Ectodermal cell (in vitro differentiated cells): ENCODE measurements at regions not wholly inside any gene's neighbourhood (a gene's known extent, or its start where the extent isn't known, plus 50 kb on each side); places are given as distances from the start of the nearest gene placed in this dataset.
A peak's percentile ranks its signal among the peaks of the same experiment; 100 is the strongest.

ENCODE experiments used
- H3K27ac ChIP-seq: 2 replicates; pipeline ENCODE4 v1.7.0; 2013; ENCODE audit warnings: mild to moderate bottlenecking, low read depth, low read length; ENCODE audit not compliant: insufficient read depth, poor library complexity, severe bottlenecking
- H3K27me3 ChIP-seq: 2 replicates; pipeline ENCODE4 v1.7.0; 2013; ENCODE audit warnings: mild to moderate bottlenecking, low read length; ENCODE audit not compliant: insufficient read depth, control insufficient read depth, poor library complexity, severe bottlenecking
- H3K36me3 ChIP-seq: one replicate; pipeline ENCODE4 v1.7.0; 2013; ENCODE audit warnings: low read length; ENCODE audit not compliant: control insufficient read depth, insufficient read depth
- H3K4me1 ChIP-seq: one replicate; pipeline ENCODE4 v1.7.0; 2013; ENCODE audit warnings: low read length; ENCODE audit not compliant: control insufficient read depth, insufficient read depth
- H3K4me3 ChIP-seq: 2 replicates; pipeline ENCODE4 v1.7.0; 2013; ENCODE audit warnings: low read depth, low read length, control low read depth; ENCODE audit not compliant: insufficient read depth
- H3K9me3 ChIP-seq: 2 replicates; pipeline ENCODE4 v1.7.0; 2013; ENCODE audit warnings: mild to moderate bottlenecking, low read length, moderate library complexity; ENCODE audit not compliant: control insufficient read depth
- WGBS, 2 experiments: methylation state at CpG; one replicate each; pipeline ENCODE4 v1.1.7; 2013; ENCODE audit warnings: missing lambda C conversion rate in 2 of 2; 5-methylcytosine and 5-hydroxymethylcytosine counted together

- Histone ChIP-seq H3K9me3 (no peaks in the 10 kb centered on the region), H3K27me3 (no peaks in the 10 kb centered on the region), H3K4me3 (no peak overlapping the region), H3K4me1 (peaks cover 16% of the 10 kb centered on the region), H3K36me3 (no peaks in the 10 kb centered on the region), H3K27ac (no peak overlapping the region)
- 76 to 79% methylated on average over 6 of the region's 6 CpGs for WGBS, 2 experiments
These were observed 154.9 kb downstream of the MRPL14 start for GRCh38 chr6:43972179-43972912.

GRCh38 chr6:43971776-43972126 lies 155.5 kb downstream of the MRPL14 start:
- 83 to 91% methylated on average over 2 of the region's 2 CpGs for WGBS, 2 experiments
- Histone ChIP-seq H3K9me3 (no peaks in the 10 kb centered on the region), H3K27me3 (no peaks in the 10 kb centered on the region), H3K36me3 (no peaks in the 10 kb centered on the region), H3K4me1 (peaks cover 16% of the 10 kb centered on the region), H3K4me3 (no peak overlapping the region), H3K27ac (no peak overlapping the region)

- Histone ChIP-seq H3K36me3 (no peaks in the 10 kb centered on the region), H3K27ac (no peak overlapping the region), H3K4me3 (no peak overlapping the region), H3K4me1 (peaks cover 16% of the 10 kb centered on the region), H3K9me3 (no peaks in the 10 kb centered on the region), H3K27me3 (no peaks in the 10 kb centered on the region)
- 86 to 90% methylated on average over 8 of the region's 8 CpGs for WGBS, 2 experiments
These were observed 156.1 kb downstream of the MRPL14 start for GRCh38 chr6:43970913-43971775.

GRCh38 chr6:43970068-43970912 lies 157.0 kb downstream of the MRPL14 start:
- Histone ChIP-seq H3K27me3 (no peaks in the 10 kb centered on the region), H3K27ac (no peak overlapping the region), H3K36me3 (no peaks in the 10 kb centered on the region), H3K4me3 (no peak overlapping the region), H3K9me3 (no peaks in the 10 kb centered on the region), H3K4me1 (peaks cover 17% of the 10 kb centered on the region)
- 89 to 90% methylated on average over 3 of the region's 3 CpGs for WGBS, 2 experiments

- WGBS, 2 experiments: 92 to 93% methylated on average over 9 to 11 of the region's 11 CpGs
- Histone ChIP-seq H3K36me3 (no peaks in the 10 kb centered on the region), H3K4me3 (no peak overlapping the region), H3K9me3 (no peaks in the 10 kb centered on the region), H3K27me3 (no peaks in the 10 kb centered on the region), H3K4me1 (peaks cover 26% of the 10 kb centered on the region), H3K27ac (no peak overlapping the region)
These were observed 157.9 kb downstream of the MRPL14 start for GRCh38 chr6:43969158-43969981.

- Histone ChIP-seq H3K9me3 (no peaks in the 10 kb centered on the region), H3K27ac (peak overlapping the region; percentile 67), H3K4me3 (no peak overlapping the region), H3K4me1 (peaks cover 26% of the 10 kb centered on the region), H3K36me3 (no peaks in the 10 kb centered on the region), H3K27me3 (no peaks in the 10 kb centered on the region)
- WGBS, 2 experiments: 36 to 41% methylated on average over 12 of the region's 12 CpGs
These were observed 158.9 kb downstream of the MRPL14 start for GRCh38 chr6:43968110-43968965.

- Histone ChIP-seq H3K9me3 (no peaks in the 10 kb centered on the region), H3K27me3 (no peaks in the 10 kb centered on the region), H3K27ac (no peak overlapping the region), H3K4me1 (peaks cover 26% of the 10 kb centered on the region), H3K36me3 (no peaks in the 10 kb centered on the region), H3K4me3 (no peak overlapping the region)
- 82 to 95% methylated on average over 3 of the region's 3 CpGs for WGBS, 2 experiments
These were observed 159.5 kb downstream of the MRPL14 start for GRCh38 chr6:43967719-43968091.

- no peaks in the 10 kb centered on the region for H3K36me3 ChIP-seq
- no peaks in the 10 kb centered on the region for H3K9me3 ChIP-seq
- H3K4me1 ChIP-seq: peaks cover 26% of the 10 kb centered on the region
- no peaks in the 10 kb centered on the region for H3K27me3 ChIP-seq
- 93 to 96% methylated on average over 10 of the region's 10 CpGs for WGBS, 2 experiments
- H3K27ac ChIP-seq: no peak overlapping the region
- H3K4me3 ChIP-seq: no peak overlapping the region
These were observed 160.2 kb downstream of the MRPL14 start for GRCh38 chr6:43966853-43967718.
